HepG2 (cell line): ENCODE measurements at regions not wholly inside any gene's neighbourhood (a gene's known extent, or its start where the extent isn't known, plus 50 kb on each side); places are given as distances from the start of the nearest gene placed in this dataset.

ENCODE experiments used
- ATAC-seq: fragments of 200-7000 bp; cut with Tn5 transposase; 3 replicates; pipeline ENCODE4 v1.9.1; 2020; ENCODE audit warnings: mild to moderate bottlenecking, moderate library complexity
- BruUV-seq: library from RNA; stranded (reverse); fragments of 400-500 nt; replicated peaks from 2 replicates; lab custom pipeline; 2021; lab: Mats Ljungman, UMichigan
- CTCF ChIA-PET: fragments of 300-600 bp; formaldehyde crosslinking; extraction: SDS; loops from one replicate; lab custom pipeline; 2021; ENCODE audit warnings: low total read pairs, inconsistent platforms, low intra/inter-chr PET ratio; lab: Yijun Ruan, JAX
- POLR2A ChIA-PET: fragments of 350-600 bp; sonication (Branson Sonifier 250); formaldehyde crosslinking; loops from one replicate; lab custom pipeline; 2020; ENCODE audit warnings: antibody characterized with exemption, inconsistent platforms; lab: Yijun Ruan, JAX
- DNase-seq: peaks from one replicate; pipeline ENCODE4 v3.0.0-alpha.2; 2015; ENCODE audit warnings: low spot score
- FAIRE-seq: peaks from 3 replicates; lab custom pipeline; 2011; peaks lifted over from hg19 to GRCh38; lab: Jason Lieb, UNC
- H2AFZ ChIP-seq: one replicate; pipeline ENCODE4 v1.6.1; 2011; ENCODE audit warnings: low read length, inconsistent platforms
- H3K27ac ChIP-seq: fragments of 300-600 bp; 3 replicates; pipeline ENCODE4 v1.8.0; 2011; ENCODE audit warnings: mixed run types, mild to moderate bottlenecking, mixed read lengths, low read length, inconsistent platforms; ENCODE audit not compliant: insufficient read depth; ENCODE audit errors: extremely low read length
- H3K27me3 ChIP-seq, 2 experiments: fragments of 200-600 bp in 1 of 2; 2 replicates in 1 of 2; 3 replicates in 1 of 2; pipeline versions ENCODE4 v1.6.0 to v1.8.0; 2011; ENCODE audit warnings: low read length in 2 of 2, mild to moderate bottlenecking in 2 of 2, moderate library complexity in 2 of 2, inconsistent platforms in 1 of 2; ENCODE audit not compliant: insufficient read depth in 2 of 2, control insufficient read depth in 1 of 2
- H3K36me3 ChIP-seq, 2 experiments: fragments of 200-600 bp in 1 of 2; replicated peaks in 1 of 2; 2 replicates in 1 of 2; 3 replicates in 1 of 2; pipeline versions ENCODE4 v1.5.1 to v1.8.0; 2011; ENCODE audit warnings: low read length in 2 of 2, inconsistent platforms in 1 of 2; ENCODE audit not compliant: insufficient read depth in 2 of 2, control insufficient read depth in 1 of 2
- H3K4me1 ChIP-seq: 2 replicates; pipeline ENCODE4 v1.5.1; 2012; ENCODE audit warnings: low read length, inconsistent platforms; ENCODE audit not compliant: insufficient read depth
- H3K4me2 ChIP-seq: 2 replicates; pipeline ENCODE4 v1.6.0; 2011; ENCODE audit warnings: low read depth, low read length, inconsistent platforms
- H3K4me3 ChIP-seq, 3 experiments: fragments of 200-600 bp in 1 of 3; sonication (generic), shearing (Covaris generic) in 1 of 3; replicated peaks in 1 of 3; 2 replicates each; pipeline ENCODE4 v1.5.1; 2011 to 2016; ENCODE audit warnings: low read length in 3 of 3, inconsistent platforms in 2 of 3, low read depth in 2 of 3, mild to moderate bottlenecking in 2 of 3, control low read depth in 1 of 3, mixed read lengths in 1 of 3; ENCODE audit not compliant: insufficient read depth in 1 of 3
- H3K79me2 ChIP-seq: one replicate; pipeline ENCODE4 v1.6.1; 2011; ENCODE audit warnings: low read length, inconsistent platforms; ENCODE audit not compliant: insufficient read depth
- H3K9ac ChIP-seq: 2 replicates; pipeline ENCODE4 v1.6.0; 2011; ENCODE audit warnings: mild to moderate bottlenecking, low read depth, low read length, inconsistent platforms; ENCODE audit not compliant: insufficient read depth
- H3K9me3 ChIP-seq: 2 replicates; pipeline ENCODE4 v1.5.1; 2012; ENCODE audit warnings: mild to moderate bottlenecking, low read length
- H4K20me1 ChIP-seq: 2 replicates; pipeline ENCODE4 v1.6.0; 2011; ENCODE audit warnings: inconsistent platforms, mild to moderate bottlenecking, low read length, moderate library complexity; ENCODE audit not compliant: insufficient read depth
- DNMT3B ChIP-seq: conservative IDR thresholded peaks from 2 replicates; pipeline ENCODE4 v1.6.1; 2016; ENCODE audit warnings: missing biosample characterization, control low read depth
- FOSL1 ChIP-seq: sonication (generic); formaldehyde crosslinking; IDR thresholded peaks from 2 replicates; pipeline ENCODE4 v1.9.0; 2021; ENCODE audit warnings: missing genetic modification reagents, borderline replicate concordance
- JUNB ChIP-seq: sonication (generic); formaldehyde crosslinking; IDR thresholded peaks from 2 replicates; pipeline ENCODE4 v1.8.0; 2022; ENCODE audit warnings: missing genetic modification reagents, mild to moderate bottlenecking, borderline replicate concordance
- NCOA2 ChIP-seq: sonication (generic); formaldehyde crosslinking; IDR thresholded peaks from 2 replicates; pipeline ENCODE4 v1.8.0; 2022; ENCODE audit warnings: inconsistent platforms
- PLRG1 ChIP-seq: fragments of 450-650 bp; conservative IDR thresholded peaks from 2 replicates; pipeline ENCODE4 v1.6.1; 2016
- SKIL ChIP-seq: sonication (generic); formaldehyde crosslinking; IDR thresholded peaks from 2 replicates; pipeline ENCODE4 v1.8.0; 2022; ENCODE audit warnings: missing genetic modification reagents, mild to moderate bottlenecking, moderate library complexity, borderline replicate concordance
- SNAI1 ChIP-seq: sonication (generic); formaldehyde crosslinking; IDR thresholded peaks from 2 replicates; pipeline ENCODE4 v1.5.0; 2020; ENCODE audit warnings: mild to moderate bottlenecking, missing genetic modification reagents, borderline replicate concordance
- TGIF2 ChIP-seq: IDR thresholded peaks from 2 replicates; pipeline ENCODE4 v1.6.1; 2016; ENCODE audit warnings: control low read depth, missing compliant biosample characterization
- ZFP82 ChIP-seq: sonication (generic); formaldehyde crosslinking; IDR thresholded peaks from 2 replicates; pipeline ENCODE4 v1.5.1; 2020; ENCODE audit warnings: mild to moderate bottlenecking, missing genetic modification reagents, borderline replicate concordance
- ZNF572 ChIP-seq: sonication (generic); formaldehyde crosslinking; IDR thresholded peaks from 2 replicates; pipeline ENCODE4 v1.5.1; 2020; ENCODE audit warnings: mild to moderate bottlenecking, missing genetic modification reagents
- ZNF616 ChIP-seq: sonication (generic); formaldehyde crosslinking; IDR thresholded peaks from 2 replicates; pipeline ENCODE4 v1.5.0; 2020; ENCODE audit warnings: low read depth, mild to moderate bottlenecking, missing genetic modification reagents
- ZNF841 ChIP-seq: sonication (generic); formaldehyde crosslinking; IDR thresholded peaks from 2 replicates; pipeline ENCODE4 v1.8.1; 2023; ENCODE audit warnings: missing genetic modification reagents, borderline replicate concordance
- ZNF850 ChIP-seq: sonication (generic); formaldehyde crosslinking; conservative IDR thresholded peaks from 2 replicates; pipeline ENCODE4 v1.9.0; 2021; ENCODE audit warnings: mild to moderate bottlenecking, missing genetic modification reagents
- WGBS: methylation state at CpG from one replicate; pipeline ENCODE4 v1.1.6; 2017; ENCODE audit warnings: low lambda C conversion rate; 5-methylcytosine and 5-hydroxymethylcytosine counted together
- in situ Hi-C: cut with HindIII; loops from 2 replicates; pipeline ENCODE4 v1.10.0; 2017; ENCODE audit warnings: low pct_unique_long_range_greater_than_20kb; ENCODE audit not compliant: extremely low pct_ligation_motif_present
- intact Hi-C: fragments of 100-400 bp; cut with micrococcal nuclease; formaldehyde crosslinking; loops from one replicate; pipeline ENCODE4 v1.10.0; 2022; ENCODE audit not compliant: unreplicated experiment
- TF ChIP-seq, protein P1 (sequence below): sonication (generic); formaldehyde crosslinking; IDR thresholded peaks from 2 replicates; pipeline ENCODE4 v1.4.0; 2020; ENCODE audit warnings: low read depth, mild to moderate bottlenecking, missing genetic modification reagents

- TF ChIP-seq, protein P1, sequence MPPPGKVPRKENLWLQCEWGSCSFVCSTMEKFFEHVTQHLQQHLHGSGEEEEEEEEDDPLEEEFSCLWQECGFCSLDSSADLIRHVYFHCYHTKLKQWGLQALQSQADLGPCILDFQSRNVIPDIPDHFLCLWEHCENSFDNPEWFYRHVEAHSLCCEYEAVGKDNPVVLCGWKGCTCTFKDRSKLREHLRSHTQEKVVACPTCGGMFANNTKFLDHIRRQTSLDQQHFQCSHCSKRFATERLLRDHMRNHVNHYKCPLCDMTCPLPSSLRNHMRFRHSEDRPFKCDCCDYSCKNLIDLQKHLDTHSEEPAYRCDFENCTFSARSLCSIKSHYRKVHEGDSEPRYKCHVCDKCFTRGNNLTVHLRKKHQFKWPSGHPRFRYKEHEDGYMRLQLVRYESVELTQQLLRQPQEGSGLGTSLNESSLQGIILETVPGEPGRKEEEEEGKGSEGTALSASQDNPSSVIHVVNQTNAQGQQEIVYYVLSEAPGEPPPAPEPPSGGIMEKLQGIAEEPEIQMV, result no peak
Measured at GRCh38 chr5:3784854-3785253, 189.2 kb downstream of the IRX1 start (continued).

DNA sequence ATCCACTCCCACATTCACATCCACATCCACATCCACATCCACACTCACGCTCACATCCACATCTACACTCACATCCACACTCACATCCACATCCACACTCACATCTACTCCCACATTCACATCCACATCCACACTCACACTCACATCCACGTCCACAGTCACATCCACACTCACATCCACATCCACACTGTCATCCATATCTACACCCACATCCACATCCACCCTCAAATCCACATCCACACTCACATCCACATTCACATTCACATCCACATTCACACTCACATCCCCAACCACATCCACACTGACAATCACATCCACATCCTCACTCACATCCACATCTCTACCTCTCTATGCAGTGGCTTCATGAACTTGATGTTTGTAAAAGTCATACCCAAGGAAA, 190.5 kb downstream of the IRX1 start:
- CTCF ChIA-PET, result no interaction called here
- Histone ChIP-seq H3K79me2 (no peaks in the 10 kb centered on the region), H3K27ac (no peak overlapping the region), H3K27me3 (no peaks in the 10 kb centered on the region), H3K4me2 (no peak overlapping the region), H3K4me3 (no peak overlapping the region), H2AFZ (no peak overlapping the region), H3K36me3 (no peaks in the 10 kb centered on the region), H3K9ac (no peak overlapping the region), H4K20me1 (no peaks in the 10 kb centered on the region), H3K4me1 (no peaks in the 10 kb centered on the region), H3K9me3 (peaks cover 22% of the 10 kb centered on the region)
- FAIRE-seq (no peak), DNase-seq (no peak), ATAC-seq (no peak)
- in situ Hi-C loops, result no loop called here
- WGBS, result 25% methylated on average over 2 of the region's 2 CpGs
- BruUV-seq, result no TSS peak
- POLR2A ChIA-PET, result no interaction called here
- intact Hi-C loops, result no loop called here
- TF ChIP-seq PLRG1 (0 out of 2 replicates have a peak, but pooled peaks have one; percentile 61), JUNB (CRISPR knock-in tag) (no peak), ZFP82 (CRISPR knock-in tag) (no peak)

DNA sequence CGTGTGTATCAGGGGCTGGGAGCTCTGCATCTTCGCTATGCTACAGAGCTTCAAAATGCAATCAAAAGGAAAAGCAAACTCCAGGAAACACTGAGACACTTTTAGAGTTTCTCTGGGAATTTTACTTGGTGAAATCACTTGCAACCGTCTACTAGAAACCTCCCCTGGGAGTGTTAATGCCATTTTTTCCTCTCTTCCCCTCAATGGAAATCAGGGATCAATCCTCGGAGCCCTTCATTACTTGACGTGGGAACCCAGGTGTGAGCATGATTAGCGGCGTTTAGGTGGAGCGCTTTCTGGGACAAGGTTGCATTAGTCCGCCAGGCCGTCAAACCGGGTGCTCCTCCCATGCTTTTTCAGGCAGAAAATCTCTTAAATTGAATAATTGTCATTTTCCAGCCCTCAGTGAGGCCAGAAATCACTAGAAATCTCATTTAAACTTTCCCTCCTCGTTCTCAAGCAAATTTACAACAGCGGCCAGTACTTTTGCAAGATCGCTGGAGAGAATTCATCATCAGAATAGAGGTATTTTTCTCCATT, 191.3 kb downstream of the IRX1 start:
- intact Hi-C loops (no loop called here), in situ Hi-C loops (no loop called here)
- no peak overlapping the region for H3K4me2 ChIP-seq
- no peak overlapping the region for H3K9ac ChIP-seq
- DNase-seq (no peak), FAIRE-seq (no peak), ATAC-seq (no peak)
- no peaks in the 10 kb centered on the region for H4K20me1 ChIP-seq
- H3K79me2 ChIP-seq, result no peaks in the 10 kb centered on the region
- H3K4me1 ChIP-seq, result no peaks in the 10 kb centered on the region
- 25% methylated on average over 13 of the region's 14 CpGs for WGBS
- H3K4me3 ChIP-seq, result no peak overlapping the region
- H3K9me3 ChIP-seq, result peaks cover 26% of the 10 kb centered on the region
- H2AFZ ChIP-seq, result no peak overlapping the region
- ChIA-PET POLR2A (no interaction called here), CTCF (no interaction called here)
- no peak overlapping the region for H3K27ac ChIP-seq
- BruUV-seq, result no TSS peak
- H3K27me3 ChIP-seq, result no peaks in the 10 kb centered on the region
- TF ChIP-seq ZNF572, result no peak
- no peak for TF ChIP-seq SNAI1 (CRISPR knock-in tag)
- no peak for TF ChIP-seq FOSL1 (CRISPR knock-in tag)
- no peak for TF ChIP-seq ZNF841
- no peak for TF ChIP-seq NCOA2 (CRISPR knock-in tag)
- no peak for TF ChIP-seq ZNF850
- no peak for TF ChIP-seq DNMT3B
- no peak for TF ChIP-seq ZNF616 (CRISPR knock-in tag)
- no peak for TF ChIP-seq TGIF2 (CRISPR knock-in tag)
- no peak for TF ChIP-seq SKIL (CRISPR knock-in tag)
- H3K36me3 ChIP-seq, result no peaks in the 10 kb centered on the region
